RWPE2 (cell line): ENCODE measurements at regions not wholly inside any gene's neighbourhood (a gene's known extent, or its start where the extent isn't known, plus 50 kb on each side); places are given as distances from the start of the nearest gene placed in this dataset.

Experiments
- ATAC-seq: fragments of 200-7000 bp; cut with Tn5 transposase; 3 replicates; pipeline ENCODE4 v1.9.1; 2021; ENCODE audit warnings: low read depth
- DNase-seq: peaks from one replicate; pipeline ENCODE4 v3.0.0-alpha.2; 2020; ENCODE audit warnings: low spot score
- H3K27ac ChIP-seq: fragments of 450-650 bp; 2 replicates; pipeline ENCODE4 v1.5.1; 2017; ENCODE audit warnings: mild to moderate bottlenecking; ENCODE audit not compliant: poor library complexity, severe bottlenecking
- H3K27me3 ChIP-seq: fragments of 250-450 bp; sonication (Bioruptor Pico); 2 replicates; pipeline ENCODE4 v1.5.1; 2021; ENCODE audit warnings: mild to moderate bottlenecking, moderate library complexity; ENCODE audit not compliant: insufficient read depth, poor library complexity, severe bottlenecking
- H3K36me3 ChIP-seq: fragments of 250-450 bp; sonication (Bioruptor Pico); 2 replicates; pipeline ENCODE4 v1.5.1; 2020; ENCODE audit warnings: low read depth, mild to moderate bottlenecking, moderate library complexity
- H3K4me1 ChIP-seq: fragments of 250-450 bp; sonication (Bioruptor Pico); 2 replicates; pipeline ENCODE4 v1.5.1; 2021; ENCODE audit warnings: mild to moderate bottlenecking, moderate library complexity; ENCODE audit not compliant: insufficient read depth, poor library complexity, severe bottlenecking
- H3K4me3 ChIP-seq: fragments of 250-450 bp; sonication (Bioruptor Pico); 2 replicates; pipeline ENCODE4 v1.5.1; 2021; ENCODE audit warnings: mild to moderate bottlenecking, moderate library complexity; ENCODE audit not compliant: severe bottlenecking
- H3K9me3 ChIP-seq: fragments of 250-450 bp; sonication (Bioruptor Pico); 2 replicates; pipeline ENCODE4 v1.5.1; 2021; ENCODE audit warnings: mild to moderate bottlenecking, moderate library complexity; ENCODE audit not compliant: severe bottlenecking
- TF ChIP-seq, protein P1 (sequence below): fragments of 450-650 bp; IDR thresholded peaks from one replicate; pipeline ENCODE4 v1.5.1; 2017; ENCODE audit warnings: mild to moderate bottlenecking, moderate library complexity; ENCODE audit not compliant: poor library complexity, severe bottlenecking

GRCh38 chr2:66832646-66833435 is 397.9 kb downstream of the MEIS1 start:
- no peaks in the 10 kb centered on the region for H3K36me3 ChIP-seq
- no peak for ATAC-seq
- no peaks in the 10 kb centered on the region for H3K4me1 ChIP-seq
- H3K9me3 ChIP-seq = no peaks in the 10 kb centered on the region
- no peak overlapping the region for H3K4me3 ChIP-seq
- H3K27me3 ChIP-seq = no peaks in the 10 kb centered on the region
- DNase-seq = no peak
- no peak overlapping the region for H3K27ac ChIP-seq
- TF ChIP-seq, protein P1, sequence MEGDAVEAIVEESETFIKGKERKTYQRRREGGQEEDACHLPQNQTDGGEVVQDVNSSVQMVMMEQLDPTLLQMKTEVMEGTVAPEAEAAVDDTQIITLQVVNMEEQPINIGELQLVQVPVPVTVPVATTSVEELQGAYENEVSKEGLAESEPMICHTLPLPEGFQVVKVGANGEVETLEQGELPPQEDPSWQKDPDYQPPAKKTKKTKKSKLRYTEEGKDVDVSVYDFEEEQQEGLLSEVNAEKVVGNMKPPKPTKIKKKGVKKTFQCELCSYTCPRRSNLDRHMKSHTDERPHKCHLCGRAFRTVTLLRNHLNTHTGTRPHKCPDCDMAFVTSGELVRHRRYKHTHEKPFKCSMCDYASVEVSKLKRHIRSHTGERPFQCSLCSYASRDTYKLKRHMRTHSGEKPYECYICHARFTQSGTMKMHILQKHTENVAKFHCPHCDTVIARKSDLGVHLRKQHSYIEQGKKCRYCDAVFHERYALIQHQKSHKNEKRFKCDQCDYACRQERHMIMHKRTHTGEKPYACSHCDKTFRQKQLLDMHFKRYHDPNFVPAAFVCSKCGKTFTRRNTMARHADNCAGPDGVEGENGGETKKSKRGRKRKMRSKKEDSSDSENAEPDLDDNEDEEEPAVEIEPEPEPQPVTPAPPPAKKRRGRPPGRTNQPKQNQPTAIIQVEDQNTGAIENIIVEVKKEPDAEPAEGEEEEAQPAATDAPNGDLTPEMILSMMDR = no peak

GRCh38 chr2:66834859-66835258 is 399.9 kb downstream of the MEIS1 start:
- Histone ChIP-seq H3K27ac (no peak overlapping the region), H3K27me3 (no peaks in the 10 kb centered on the region), H3K9me3 (no peaks in the 10 kb centered on the region), H3K4me1 (peaks cover 17% of the 10 kb centered on the region), H3K4me3 (no peak overlapping the region), H3K36me3 (no peaks in the 10 kb centered on the region)
- TF ChIP-seq, protein P1 = no peak
- DNase-seq (no peak), ATAC-seq (no peak)

- no peak for DNase-seq
- Histone ChIP-seq H3K27me3 (no peaks in the 10 kb centered on the region), H3K27ac (no peak overlapping the region), H3K9me3 (no peaks in the 10 kb centered on the region), H3K4me1 (peaks cover 34% of the 10 kb centered on the region), H3K4me3 (no peak overlapping the region), H3K36me3 (no peaks in the 10 kb centered on the region)
- TF ChIP-seq, protein P1 = no peak
- ATAC-seq = no peak
Measured at GRCh38 chr2:66836851-66837250, 401.9 kb downstream of the MEIS1 start.

GRCh38 chr2:66839551-66840320 is 404.8 kb downstream of the MEIS1 start:
- Histone ChIP-seq H3K36me3 (no peaks in the 10 kb centered on the region), H3K4me1 (peaks cover 39% of the 10 kb centered on the region), H3K27ac (peak overlapping the region; percentile 97), H3K9me3 (no peaks in the 10 kb centered on the region), H3K4me3 (no peak overlapping the region), H3K27me3 (no peaks in the 10 kb centered on the region)
- DNase-seq = peak; percentile 64
- ATAC-seq = peak; percentile 94
- TF ChIP-seq, protein P1 = no peak
